ENCODE measurements at regions not wholly inside any gene's neighbourhood (a gene's known extent, or its start where the extent isn't known, plus 50 kb on each side); places are given as distances from the start of the nearest gene placed in this dataset.

DNA sequence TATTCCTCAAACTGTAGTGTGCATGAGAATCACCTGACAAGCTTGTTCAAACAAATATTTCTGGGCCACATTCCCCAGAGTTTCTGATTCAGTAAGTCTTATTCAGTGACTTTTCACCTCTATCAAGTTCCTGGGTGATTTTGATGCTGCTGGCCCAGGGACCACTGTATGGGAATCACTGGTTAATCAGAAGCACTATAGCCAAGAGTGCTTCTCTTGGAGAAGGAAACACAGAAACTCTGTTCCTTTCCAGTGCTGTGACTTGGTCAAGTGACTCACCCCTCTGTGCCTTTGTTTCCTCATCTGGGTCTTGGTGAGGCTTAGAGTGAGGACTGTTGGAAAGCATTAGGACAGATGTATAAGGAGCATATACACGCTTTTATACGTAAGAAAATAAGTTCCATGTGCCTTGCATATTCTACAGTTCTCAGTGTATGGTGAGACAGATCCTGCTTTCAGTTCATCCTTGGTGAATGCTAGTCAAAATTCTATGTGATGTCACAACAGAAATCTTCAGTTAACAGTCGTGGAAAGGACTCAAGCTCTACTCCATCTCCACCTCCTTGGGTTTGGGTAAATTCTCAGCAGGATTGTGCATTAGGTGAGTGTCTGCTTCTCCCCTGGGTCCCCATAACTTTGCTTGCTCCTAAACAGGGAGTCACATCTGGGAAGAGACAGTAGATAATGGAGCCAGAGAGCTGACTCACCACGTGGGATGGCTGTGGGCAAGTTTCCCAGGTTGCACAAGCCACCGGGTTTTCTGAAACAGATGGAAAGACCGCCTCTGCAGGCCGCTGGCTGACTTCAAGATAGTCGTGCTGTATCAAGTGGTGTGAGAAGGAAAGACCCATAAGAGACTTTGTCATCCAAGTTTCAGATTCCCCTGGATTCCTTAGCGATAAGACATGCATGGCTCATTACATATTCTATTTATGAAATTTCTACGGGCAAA, 117.0 kb downstream of the NXNL2 start:
- TF ChIP-seq POLR2A (IDR thresholded peaks at IDR 0.05) = no peak
- TF ChIP-seq CTCF (IDR thresholded peaks at IDR 0.05) = peak in 2 of 4 experiments; percentile 44 to 52
- Histone ChIP-seq H3K9me3 (no peaks in the 10 kb centered on the region), H3K36me3 (no peaks in the 10 kb centered on the region), H3K4me3 (no peak overlapping the region), H3K27me3 (no peaks in the 10 kb centered on the region), H3K4me1 (no peaks in the 10 kb centered on the region), H3K27ac (peak overlapping the region; percentile 56 to 62)
- intact Hi-C loops (cut with DNase I; ENCODE audit: low total_unique reads) = no loop called here
- DNase-seq = peak; percentile 95 to 96

DNA sequence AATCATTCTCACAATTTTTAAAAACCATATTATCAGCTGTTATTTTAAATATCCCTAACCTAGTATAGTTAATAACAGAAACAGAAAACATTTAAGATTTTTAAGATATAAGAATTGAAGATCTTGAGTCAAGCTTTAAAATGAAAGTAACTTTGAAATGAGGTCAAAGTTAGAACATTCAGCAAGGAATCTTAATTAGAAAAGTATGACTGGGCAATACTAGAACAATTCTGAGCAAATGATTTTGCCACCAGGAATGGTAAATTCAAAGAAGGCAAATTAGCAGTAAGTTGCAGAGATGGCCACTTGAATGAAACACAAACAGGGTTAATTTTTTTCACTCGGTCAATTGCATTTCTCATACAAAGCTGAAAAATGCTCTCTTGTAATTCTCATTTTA, 117.9 kb downstream of the NXNL2 start:
- no peak for DNase-seq
- intact Hi-C loops (cut with DNase I; ENCODE audit: low total_unique reads) = no loop called here
- Histone ChIP-seq H3K9me3 (no peaks in the 10 kb centered on the region), H3K4me3 (no peak overlapping the region), H3K4me1 (no peaks in the 10 kb centered on the region), H3K36me3 (no peaks in the 10 kb centered on the region), H3K27ac (peak overlapping the region; percentile 56 to 62), H3K27me3 (no peaks in the 10 kb centered on the region)
- no peak for TF ChIP-seq POLR2A (IDR thresholded peaks at IDR 0.05)
- no peak for TF ChIP-seq CTCF (IDR thresholded peaks at IDR 0.05)

GRCh38 chr9:88653406-88653805, 118.4 kb downstream of the NXNL2 start:
- intact Hi-C loops (cut with DNase I; ENCODE audit: low total_unique reads) = no loop called here
- H3K27ac ChIP-seq = peak overlapping the region in 1 of 2 donors; percentile 25
- DNase-seq = no peak

GRCh38 chr9:88653911-88654310, 118.9 kb downstream of the NXNL2 start:
- intact Hi-C loops (cut with DNase I; ENCODE audit: low total_unique reads) = no loop called here
- no peaks in the 10 kb centered on the region for H3K36me3 ChIP-seq
- peaks cover 0 to 6% of the 10 kb centered on the region in 2 donors for H3K4me1 ChIP-seq
- H3K9me3 ChIP-seq = no peaks in the 10 kb centered on the region
- no peak overlapping the region for H3K4me3 ChIP-seq
- no peaks in the 10 kb centered on the region for H3K27me3 ChIP-seq
- DNase-seq = no peak
- TF ChIP-seq CTCF (IDR thresholded peaks at IDR 0.05) (no peak), POLR2A (IDR thresholded peaks at IDR 0.05) (no peak)
- no peak overlapping the region for H3K27ac ChIP-seq

More at GRCh38 chr9:88653406-88653805, 118.4 kb downstream of the NXNL2 start:
- peaks cover 0 to 2% of the 10 kb centered on the region in 2 donors for H3K4me1 ChIP-seq
- H3K4me3 ChIP-seq = no peak overlapping the region
- H3K9me3 ChIP-seq = no peaks in the 10 kb centered on the region
- no peaks in the 10 kb centered on the region for H3K36me3 ChIP-seq
- no peak for TF ChIP-seq CTCF (IDR thresholded peaks at IDR 0.05)
- TF ChIP-seq POLR2A (IDR thresholded peaks at IDR 0.05) = no peak
- no peaks in the 10 kb centered on the region for H3K27me3 ChIP-seq

- Histone ChIP-seq H3K27ac (peak overlapping the region; percentile 35 to 49), H3K9me3 (no peaks in the 10 kb centered on the region), H3K27me3 (no peaks in the 10 kb centered on the region), H3K4me3 (no peak overlapping the region), H3K4me1 (peaks cover 0 to 6% of the 10 kb centered on the region in 2 donors), H3K36me3 (no peaks in the 10 kb centered on the region)
- intact Hi-C loops (cut with DNase I; ENCODE audit: low total_unique reads) = no loop called here
- no peak for TF ChIP-seq CTCF (IDR thresholded peaks at IDR 0.05)
- TF ChIP-seq POLR2A (IDR thresholded peaks at IDR 0.05) = no peak
- no peak for DNase-seq
These were observed 122.9 kb downstream of the NXNL2 start for GRCh38 chr9:88657893-88658292.
